GM21737 (cell line): ENCODE measurements at regions not wholly inside any gene's neighbourhood (a gene's known extent, or its start where the extent isn't known, plus 50 kb on each side); places are given as distances from the start of the nearest gene placed in this dataset.

ENCODE experiments used
- ATAC-seq: cut with Tn5 transposase; IDR thresholded peaks from one replicate; pipeline ENCODE4 v1.9.1; 2021; ENCODE audit warnings: mild to moderate bottlenecking, moderate library complexity; ENCODE audit not compliant: unreplicated experiment

- no peak for ATAC-seq
Measured at GRCh38 chr2:80706951-80707350, 402.4 kb upstream of the LRRTM1 start.

- ATAC-seq = no peak
Measured at GRCh38 chr2:80706541-80706940, 402.0 kb upstream of the LRRTM1 start.

DNA sequence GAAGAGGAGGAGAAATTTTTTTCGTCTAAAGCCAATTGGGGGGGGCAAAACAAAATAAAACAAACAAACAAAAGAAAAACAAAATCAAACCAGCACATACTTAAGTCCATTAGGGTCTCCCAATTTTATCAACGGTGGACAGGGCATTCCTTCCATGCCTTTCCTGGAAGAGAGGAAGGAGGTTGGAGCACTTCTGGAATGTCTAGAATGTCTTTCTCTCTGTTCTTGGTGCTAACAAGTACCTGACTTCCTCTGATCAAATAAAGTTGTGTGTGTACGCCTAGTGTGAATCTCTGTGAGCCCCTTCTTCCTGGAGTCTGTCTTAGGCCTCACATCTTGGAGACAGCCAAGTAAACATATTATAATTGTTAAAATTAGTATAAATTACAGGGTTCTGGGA lies 399.0 kb upstream of the LRRTM1 start:
- no peak for ATAC-seq

- no peak for ATAC-seq
Measured at GRCh38 chr2:80700961-80701360, 396.4 kb upstream of the LRRTM1 start.
